HepG2 (cell line): ENCODE measurements at regions not wholly inside any gene's neighbourhood (a gene's known extent, or its start where the extent isn't known, plus 50 kb on each side); places are given as distances from the start of the nearest gene placed in this dataset.

ENCODE experiments used
- ARNTL ChIP-seq: sonication (generic); formaldehyde crosslinking; IDR thresholded peaks from 2 replicates; pipeline ENCODE4 v1.4.0; 2020; ENCODE audit warnings: mild to moderate bottlenecking, missing genetic modification reagents
- CREB1 ChIP-seq, 2 experiments: fragments of 450-650 bp in 1 of 2; IDR thresholded peaks; 2 replicates each; pipeline ENCODE4 v1.6.1; 2016 to 2017; ENCODE audit warnings: control low read depth in 1 of 2, mild to moderate bottlenecking in 1 of 2, missing compliant biosample characterization in 1 of 2, missing genetic modification characterization in 1 of 2
- CREBL2 ChIP-seq: sonication (generic); formaldehyde crosslinking; IDR thresholded peaks from 2 replicates; pipeline ENCODE4 v1.8.1; 2023; ENCODE audit warnings: missing genetic modification reagents, mild to moderate bottlenecking, borderline replicate concordance
- DBP ChIP-seq: sonication (generic); formaldehyde crosslinking; IDR thresholded peaks from 2 replicates; pipeline ENCODE4 v1.4.0; 2020; ENCODE audit warnings: missing genetic modification reagents; ENCODE audit errors: not compliant biosample characterization
- MXD4 ChIP-seq: IDR thresholded peaks from 2 replicates; pipeline ENCODE4 v1.6.1; 2016; ENCODE audit warnings: mild to moderate bottlenecking, missing biosample characterization, missing genetic modification reagents
- NR1H2 ChIP-seq: sonication (generic); formaldehyde crosslinking; IDR thresholded peaks from 2 replicates; pipeline ENCODE4 v1.8.1; 2022; ENCODE audit warnings: low read depth, missing genetic modification reagents, borderline replicate concordance
- PAF1 ChIP-seq: IDR thresholded peaks from 2 replicates; pipeline ENCODE4 v1.6.1; 2016; ENCODE audit warnings: missing genetic modification reagents, missing compliant biosample characterization
- PPARG ChIP-seq: conservative IDR thresholded peaks from 2 replicates; pipeline ENCODE4 v1.6.1; 2016; ENCODE audit warnings: missing biosample characterization, missing genetic modification reagents
- PREB ChIP-seq: sonication (generic); formaldehyde crosslinking; IDR thresholded peaks from 2 replicates; pipeline ENCODE4 v1.4.0; 2020; ENCODE audit warnings: missing genetic modification reagents
- RARG ChIP-seq: sonication (generic); formaldehyde crosslinking; IDR thresholded peaks from 2 replicates; pipeline ENCODE4 v1.4.0; 2020; ENCODE audit warnings: low read depth, mild to moderate bottlenecking, missing genetic modification reagents
- RNF219 ChIP-seq: sonication (generic); formaldehyde crosslinking; IDR thresholded peaks from 2 replicates; pipeline ENCODE4 v1.5.0; 2020; ENCODE audit warnings: mild to moderate bottlenecking, missing genetic modification reagents
- RXRA ChIP-seq: sonication (generic); formaldehyde crosslinking; IDR thresholded peaks from 2 replicates; pipeline ENCODE4 v1.5.1; 2020; ENCODE audit warnings: missing genetic modification reagents
- SIX1 ChIP-seq: sonication (generic); formaldehyde crosslinking; IDR thresholded peaks from 2 replicates; pipeline ENCODE4 v1.4.0; 2020; ENCODE audit warnings: missing genetic modification reagents, borderline replicate concordance
- SRF ChIP-seq: IDR thresholded peaks from 2 replicates; pipeline ENCODE4 v1.6.1; 2011; ENCODE audit warnings: mild to moderate bottlenecking, low read depth, low read length, moderate library complexity
- TCF12 ChIP-seq, 2 experiments: fragments of 450-650 bp in 1 of 2; sonication (generic) in 1 of 2; formaldehyde crosslinking in 1 of 2; IDR thresholded peaks; 2 replicates each; pipeline versions ENCODE4 v1.6.1 to v1.8.0; 2017 to 2022; ENCODE audit warnings: antibody characterized with exemption in 1 of 2, mild to moderate bottlenecking in 1 of 2, missing genetic modification reagents in 1 of 2, moderate library complexity in 1 of 2
- TFE3 ChIP-seq: IDR thresholded peaks from 2 replicates; pipeline ENCODE4 v1.6.1; 2016
- ZBTB7A ChIP-seq: sonication (generic); formaldehyde crosslinking; IDR thresholded peaks from 2 replicates; pipeline ENCODE4 v1.8.0; 2022; ENCODE audit warnings: mild to moderate bottlenecking, missing genetic modification reagents
- ZFP82 ChIP-seq: sonication (generic); formaldehyde crosslinking; IDR thresholded peaks from 2 replicates; pipeline ENCODE4 v1.5.1; 2020; ENCODE audit warnings: mild to moderate bottlenecking, missing genetic modification reagents, borderline replicate concordance
- ZNF124 ChIP-seq: sonication (generic); formaldehyde crosslinking; IDR thresholded peaks from 2 replicates; pipeline ENCODE4 v1.4.0; 2020; ENCODE audit warnings: missing genetic modification reagents
- ZNF691 ChIP-seq: sonication (generic); formaldehyde crosslinking; IDR thresholded peaks from 2 replicates; pipeline ENCODE4 v1.4.0; 2020; ENCODE audit warnings: missing genetic modification reagents, low read depth, mild to moderate bottlenecking, borderline replicate concordance
- ZNF781 ChIP-seq: sonication (generic); formaldehyde crosslinking; IDR thresholded peaks from 2 replicates; pipeline ENCODE4 v1.5.1; 2020; ENCODE audit warnings: borderline replicate concordance, mild to moderate bottlenecking, missing genetic modification reagents; ENCODE audit errors: not compliant biosample characterization

GRCh38 chr9:129558551-129559505, 62.1 kb downstream of the C9orf50 start (continued):
- TF ChIP-seq CREBL2 (CRISPR knock-in tag) (no peak), ZBTB7A (CRISPR knock-in tag) (peak; percentile 97), ZNF124 (peak; percentile 76), ARNTL (CRISPR knock-in tag) (peak; percentile 92), TFE3 (CRISPR knock-in tag) (peak; percentile 87), MXD4 (CRISPR knock-in tag) (peak; percentile 86), TCF12 (IDR thresholded peaks at IDR 0.05) (no peak), TCF12 (CRISPR knock-in tag; IDR thresholded peaks at IDR 0.05) (peak; percentile 78), NR1H2 (peak; percentile 76; the same call in 1 of the 2 replicates), SRF (0 out of 2 replicates have a peak, but pooled peaks have one; percentile 7), CREB1 (IDR thresholded peaks at IDR 0.05) (0 out of 2 replicates have a peak, but pooled peaks have one; percentile 8), CREB1 (CRISPR knock-in tag; IDR thresholded peaks at IDR 0.05) (no peak), ZNF781 (peak; percentile 29), PPARG (CRISPR knock-in tag) (peak; percentile 74), RNF219 (CRISPR knock-in tag) (no peak), ZFP82 (CRISPR knock-in tag) (peak; percentile 81; the same call in 1 of the 2 replicates), SIX1 (peak; percentile 62), RXRA (CRISPR knock-in tag) (peak; percentile 97), PAF1 (CRISPR knock-in tag) (no peak), DBP (CRISPR knock-in tag) (peak; percentile 91), RARG (CRISPR knock-in tag) (no peak), PREB (CRISPR knock-in tag) (no peak), ZNF691 (CRISPR knock-in tag) (peak; percentile 88)
